Left renal pelvis (tissue), 4 donors: ENCODE measurements at regions not wholly inside any gene's neighbourhood (a gene's known extent, or its start where the extent isn't known, plus 50 kb on each side); places are given as distances from the start of the nearest gene placed in this dataset.
A peak's percentile ranks its signal among the peaks of the same experiment; 100 is the strongest.
"Not testable (repeated sequence)": the region's sequence is repeated elsewhere in the genome, so short reads cannot be mapped to it uniquely, and the experiment has no call there.

Experiments used
- DNase-seq, 4 donors: peaks; one replicate each; pipeline ENCODE4 v3.0.0-alpha.2; 2013; ENCODE audit warnings: low read depth in 4 of 4, low spot score in 3 of 4

GRCh38 chr10:108090476-108091215 is 926.1 kb upstream of the SORCS1 start:
- no peak for DNase-seq

GRCh38 chr10:108086502-108086901 is 922.0 kb upstream of the SORCS1 start:
- no peak for DNase-seq

GRCh38 chr10:108082596-108082995 is 918.1 kb upstream of the SORCS1 start:
- DNase-seq, result no peak

- DNase-seq, result no peak
Measured at GRCh38 chr10:108078263-108078662, 913.8 kb upstream of the SORCS1 start.

- no peak for DNase-seq
Measured at GRCh38 chr10:108072466-108072865, 908.0 kb upstream of the SORCS1 start.

- DNase-seq, result no peak
Measured at GRCh38 chr10:108070789-108071188, 906.3 kb upstream of the SORCS1 start.

GRCh38 chr10:108069096-108069495 is 904.6 kb upstream of the SORCS1 start:
- no peak for DNase-seq

GRCh38 chr10:108064746-108065260 is 900.3 kb upstream of the SORCS1 start:
- DNase-seq, result no peak

GRCh38 chr10:108060246-108060645 is 895.7 kb upstream of the SORCS1 start:
- DNase-seq, result no peak

- no peak for DNase-seq
Measured at GRCh38 chr10:108055506-108055905, 891.0 kb upstream of the SORCS1 start.

GRCh38 chr10:108052981-108053380 is 888.5 kb upstream of the SORCS1 start:
- no peak for DNase-seq

GRCh38 chr10:108051218-108051617 is 886.7 kb upstream of the SORCS1 start:
- DNase-seq, result no peak

GRCh38 chr10:108050626-108051025 is 886.1 kb upstream of the SORCS1 start:
- no peak for DNase-seq

GRCh38 chr10:108049668-108050067 is 885.2 kb upstream of the SORCS1 start:
- no peak for DNase-seq

- DNase-seq, result no peak
Measured at GRCh38 chr10:108048898-108049297, 884.4 kb upstream of the SORCS1 start.

- DNase-seq, result no peak
Measured at GRCh38 chr10:108039821-108040584, 875.5 kb upstream of the SORCS1 start.

- no peak for DNase-seq
Measured at GRCh38 chr10:108037061-108037460, 872.6 kb upstream of the SORCS1 start.

- peak in 2 of 4 donors; percentile 1 to 5 for DNase-seq
Measured at GRCh38 chr10:108036265-108036664, 871.8 kb upstream of the SORCS1 start.

GRCh38 chr10:108034829-108035228 is 870.3 kb upstream of the SORCS1 start:
- DNase-seq, result no peak

GRCh38 chr10:108033518-108033917 is 869.0 kb upstream of the SORCS1 start:
- DNase-seq, result not testable (repeated sequence)

- no peak for DNase-seq
Measured at GRCh38 chr10:108031505-108031904, 867.0 kb upstream of the SORCS1 start.

GRCh38 chr10:108014902-108015177 is 850.3 kb upstream of the SORCS1 start:
- no peak for DNase-seq
